Activated CD8-positive, alpha-beta memory T cell treated with anti-CD3 and anti-CD28 coated beads for 1 hour (primary cell): ENCODE measurements at regions not wholly inside any gene's neighbourhood (a gene's known extent, or its start where the extent isn't known, plus 50 kb on each side); places are given as distances from the start of the nearest gene placed in this dataset.
"Not testable (repeated sequence)": the region's sequence is repeated elsewhere in the genome, so short reads cannot be mapped to it uniquely, and the experiment has no call there.

Experiments
- DNase-seq, 2 donors: peaks; one replicate each; pipeline ENCODE4 v3.0.0-alpha.2; 2020; ENCODE audit warnings: low read depth in 1 of 2; ENCODE audit errors: extremely low read depth in 1 of 2

- no peak for DNase-seq
Observed at GRCh38 chr7:9453521-9453920, 1020.1 kb downstream of the NXPH1 start.

GRCh38 chr7:9488555-9488954 lies 1055.1 kb downstream of the NXPH1 start:
- no peak for DNase-seq

GRCh38 chr7:9498303-9498702 lies 1064.9 kb downstream of the NXPH1 start:
- no peak for DNase-seq

DNA sequence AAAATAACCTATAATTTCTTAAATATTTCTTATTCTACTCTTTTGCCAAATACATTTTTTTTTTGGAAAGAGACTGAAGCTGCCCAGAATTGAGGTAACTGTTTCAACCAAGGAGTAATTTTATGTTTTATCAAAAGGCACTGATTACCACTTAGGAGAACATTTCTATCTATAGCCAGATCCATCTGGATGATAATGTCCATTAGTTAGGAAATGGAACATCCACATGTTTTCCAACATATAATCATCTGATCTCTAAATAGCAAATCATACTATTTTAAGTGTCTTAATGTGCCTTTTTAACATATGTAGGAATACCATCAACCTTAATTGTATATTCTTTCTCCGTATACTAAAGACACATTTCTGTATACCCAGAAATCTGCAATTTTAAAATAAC lies 1068.9 kb downstream of the NXPH1 start:
- no peak for DNase-seq

DNA sequence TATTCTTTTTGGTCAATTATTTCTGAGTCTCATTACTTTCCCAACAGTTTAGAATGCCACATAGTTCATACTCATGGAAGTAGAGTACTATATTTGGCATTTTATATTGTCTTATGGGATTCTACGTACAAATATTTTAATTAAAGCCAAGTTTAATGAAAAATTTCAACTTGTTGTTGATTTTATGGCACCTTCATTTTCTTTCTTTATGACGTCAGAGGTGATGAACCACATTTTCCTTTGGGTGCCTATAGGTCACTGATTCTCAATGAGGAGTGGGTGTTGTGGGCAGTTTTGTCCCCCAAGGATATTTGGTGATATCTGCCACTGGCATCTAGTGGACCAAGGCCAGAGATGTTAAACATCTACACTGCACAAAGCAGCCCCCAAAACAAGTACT lies 1071.3 kb downstream of the NXPH1 start:
- no peak for DNase-seq

GRCh38 chr7:9505516-9505915 lies 1072.1 kb downstream of the NXPH1 start:
- no peak for DNase-seq

GRCh38 chr7:9507290-9507689 lies 1073.9 kb downstream of the NXPH1 start:
- no peak for DNase-seq

GRCh38 chr7:9516662-9517061 lies 1083.3 kb downstream of the NXPH1 start:
- DNase-seq: no peak

- DNase-seq: no peak
Observed at GRCh38 chr7:9523579-9523978, 1090.2 kb downstream of the NXPH1 start.

- not testable (repeated sequence) for DNase-seq
Observed at GRCh38 chr7:9552431-9552830, 1119.0 kb downstream of the NXPH1 start.

DNA sequence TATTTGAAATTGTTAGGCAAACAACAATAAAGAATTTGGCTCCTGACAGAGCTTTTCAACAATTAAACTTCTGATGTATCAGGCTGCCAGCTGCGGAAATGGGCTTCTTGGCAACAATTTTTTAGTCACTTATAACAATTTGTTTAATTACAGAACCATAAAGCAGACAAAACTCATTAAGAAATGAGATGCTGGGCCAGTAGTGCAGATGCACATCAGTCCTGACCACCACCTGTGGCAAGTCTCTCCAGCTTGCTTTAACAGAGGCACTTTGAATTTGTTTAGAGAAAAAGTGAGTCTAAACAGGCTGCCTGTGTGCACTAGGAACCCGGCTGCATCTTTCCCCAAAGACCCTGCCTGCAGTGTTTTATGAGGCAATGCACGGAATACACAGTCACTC lies 1124.4 kb downstream of the NXPH1 start:
- DNase-seq: no peak

GRCh38 chr7:9575716-9576115 lies 1142.3 kb downstream of the NXPH1 start:
- no peak for DNase-seq

DNA sequence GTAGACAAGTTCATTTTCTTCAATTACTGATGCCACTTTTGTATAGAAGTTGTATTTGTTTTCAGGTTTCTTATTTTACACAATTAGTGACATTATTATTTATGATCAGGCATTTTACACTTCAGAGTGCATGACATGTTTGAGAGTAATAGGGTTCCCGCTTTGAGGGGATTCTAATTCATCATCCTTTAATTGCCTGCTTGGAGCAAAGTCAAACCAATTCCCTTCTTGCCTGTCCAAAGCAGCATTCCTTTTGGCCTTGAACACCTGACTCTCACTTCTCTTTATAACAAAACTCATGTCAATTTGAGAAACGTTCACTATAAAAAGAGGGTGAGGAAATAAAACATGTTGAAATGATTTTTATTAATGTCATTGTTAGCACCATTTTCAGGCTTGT lies 1149.4 kb downstream of the NXPH1 start:
- no peak for DNase-seq

DNA sequence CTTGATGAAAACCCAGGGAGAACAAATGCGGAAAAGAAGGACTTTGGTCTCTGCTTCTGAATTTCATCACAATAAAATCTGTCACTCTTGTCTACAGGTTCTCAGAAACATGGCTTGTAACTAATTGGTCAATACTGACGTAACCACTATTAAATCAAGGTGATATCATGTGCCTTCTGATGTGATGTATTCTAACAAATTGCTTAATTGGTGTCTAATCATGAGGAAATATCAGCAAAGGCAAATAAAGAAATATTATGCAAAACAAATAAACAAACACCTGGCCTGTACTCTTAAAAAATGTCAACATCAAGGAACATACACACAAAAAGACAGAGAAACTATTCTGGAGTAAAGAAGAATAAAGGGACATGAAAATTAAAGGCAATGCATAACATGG lies 1165.0 kb downstream of the NXPH1 start:
- no peak for DNase-seq

DNA sequence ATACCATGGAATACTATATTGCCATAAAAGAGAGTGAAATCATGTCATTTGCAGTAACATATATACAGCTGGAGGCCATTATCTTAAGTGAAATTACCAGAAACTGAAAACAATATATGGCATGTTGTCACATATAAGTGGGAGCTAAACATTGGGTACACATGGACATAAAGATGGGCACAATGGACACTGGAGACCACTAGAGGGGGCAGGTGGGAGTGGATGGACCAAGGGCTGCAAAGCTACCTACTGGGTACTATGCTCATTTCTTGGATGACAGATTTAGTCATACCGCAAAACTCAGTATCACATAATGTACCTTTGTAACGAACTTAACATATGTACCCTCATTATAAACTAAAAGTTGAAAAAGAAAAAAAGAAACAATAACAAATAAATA lies 1167.6 kb downstream of the NXPH1 start:
- DNase-seq: no peak

- no peak for DNase-seq
Observed at GRCh38 chr7:9603291-9603690, 1169.9 kb downstream of the NXPH1 start.

DNA sequence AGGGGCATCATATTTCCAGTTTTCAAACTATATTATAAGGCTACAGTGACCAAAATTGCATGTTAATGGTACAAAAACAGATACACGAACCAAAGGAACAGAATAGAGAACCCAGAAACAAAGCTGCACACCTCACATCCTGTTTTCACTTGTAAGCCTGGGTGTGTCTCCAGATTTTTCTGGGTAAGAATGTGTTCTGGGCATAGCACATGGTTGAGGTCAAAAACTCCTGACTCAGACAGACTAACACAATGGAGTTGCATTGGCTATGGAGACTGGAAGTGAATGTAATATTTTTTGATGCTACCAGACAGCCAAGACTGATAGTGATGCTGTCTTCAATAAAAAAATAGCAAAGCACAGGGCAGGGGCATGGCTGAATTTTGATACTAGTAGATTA lies 1175.2 kb downstream of the NXPH1 start:
- DNase-seq: no peak

DNA sequence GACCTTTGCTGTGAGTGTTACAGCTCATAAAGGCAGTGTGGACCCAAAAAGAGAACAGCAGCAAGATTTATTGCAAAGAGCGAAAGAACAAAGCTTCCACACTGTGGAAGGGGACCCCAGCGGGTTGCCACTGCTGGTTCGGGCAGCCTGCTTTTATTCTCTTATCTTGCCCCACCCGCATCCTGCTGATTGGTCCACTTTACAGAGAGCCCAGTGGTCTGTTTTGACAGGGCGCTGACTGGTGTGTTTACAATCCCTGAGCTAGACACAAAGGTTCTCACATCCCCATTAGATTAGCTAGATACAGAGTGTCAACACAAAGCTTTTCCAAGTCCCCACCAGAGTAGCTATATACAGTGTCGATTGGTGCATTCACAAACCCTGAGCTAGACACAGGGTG lies 1187.5 kb downstream of the NXPH1 start:
- not testable (repeated sequence) for DNase-seq

DNA sequence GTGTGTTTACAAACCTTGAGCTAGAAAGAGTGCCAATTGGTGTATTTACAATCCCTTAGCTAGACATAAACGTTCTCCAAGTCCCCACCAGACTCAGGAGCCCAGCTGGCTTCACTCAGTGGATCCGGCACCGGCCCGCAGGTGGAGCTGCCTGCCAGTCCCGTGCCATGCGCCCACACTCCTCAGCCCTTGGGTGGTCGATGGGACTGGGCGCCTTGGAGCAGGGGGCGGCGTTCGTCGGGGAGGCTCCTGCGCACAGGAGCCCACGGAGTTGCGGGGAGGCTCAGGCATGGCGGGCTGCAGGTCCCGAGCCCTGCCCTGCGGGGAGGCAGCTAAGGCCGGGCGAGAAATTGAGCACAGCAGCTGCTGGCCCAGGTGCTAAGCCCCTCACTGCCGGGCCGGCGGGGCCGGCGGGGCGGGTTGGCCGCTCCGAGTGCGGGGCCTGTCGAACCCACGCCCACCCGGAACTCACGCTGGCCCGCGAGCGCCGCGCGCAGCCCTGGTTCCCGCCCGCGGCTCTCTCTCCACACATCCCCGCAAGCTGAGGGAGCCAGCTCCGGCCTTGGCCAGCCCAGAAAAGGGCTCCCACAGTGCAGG lies 1188.0 kb downstream of the NXPH1 start:
- not testable (repeated sequence) for DNase-seq

GRCh38 chr7:9621927-9622326 lies 1188.5 kb downstream of the NXPH1 start:
- no peak for DNase-seq

- no peak for DNase-seq
Observed at GRCh38 chr7:9625953-9626352, 1192.5 kb downstream of the NXPH1 start.

- no peak for DNase-seq
Observed at GRCh38 chr7:9645756-9646155, 1212.3 kb downstream of the NXPH1 start.

GRCh38 chr7:9657257-9657656 lies 1223.8 kb downstream of the NXPH1 start:
- DNase-seq: no peak
